ENCODE measurements at regions not wholly inside any gene's neighbourhood (a gene's known extent, or its start where the extent isn't known, plus 50 kb on each side); places are given as distances from the start of the nearest gene placed in this dataset.
"Not testable (repeated sequence)": the region's sequence is repeated elsewhere in the genome, so short reads cannot be mapped to it uniquely, and the experiment has no call there.

- DNase-seq: no peak
These were observed 103.1 kb upstream of the DAZL start for GRCh38 chr3:16708285-16708684.

GRCh38 chr3:16711691-16712090 is 106.5 kb upstream of the DAZL start:
- not testable (repeated sequence) for DNase-seq

DNA sequence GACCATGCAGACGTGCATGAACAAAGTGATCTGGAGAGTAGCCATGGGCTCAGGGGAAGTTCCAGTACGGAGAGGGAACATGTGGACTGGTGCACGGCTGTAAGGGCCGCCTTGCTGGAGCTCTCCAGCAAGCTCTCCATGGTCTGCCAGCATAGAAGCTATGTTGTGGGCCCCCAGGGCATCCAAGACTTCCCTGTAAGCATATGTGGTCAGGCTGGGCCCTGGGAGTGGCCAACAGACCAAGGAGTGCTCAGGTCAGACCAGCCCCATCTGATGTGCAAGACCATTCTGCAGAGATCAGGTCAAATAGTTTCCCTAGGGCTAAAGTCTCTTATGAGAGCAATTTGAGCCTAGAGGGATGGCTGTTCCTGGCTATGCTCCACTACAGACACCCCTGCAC is 110.1 kb upstream of the DAZL start:
- no peak for DNase-seq

DNA sequence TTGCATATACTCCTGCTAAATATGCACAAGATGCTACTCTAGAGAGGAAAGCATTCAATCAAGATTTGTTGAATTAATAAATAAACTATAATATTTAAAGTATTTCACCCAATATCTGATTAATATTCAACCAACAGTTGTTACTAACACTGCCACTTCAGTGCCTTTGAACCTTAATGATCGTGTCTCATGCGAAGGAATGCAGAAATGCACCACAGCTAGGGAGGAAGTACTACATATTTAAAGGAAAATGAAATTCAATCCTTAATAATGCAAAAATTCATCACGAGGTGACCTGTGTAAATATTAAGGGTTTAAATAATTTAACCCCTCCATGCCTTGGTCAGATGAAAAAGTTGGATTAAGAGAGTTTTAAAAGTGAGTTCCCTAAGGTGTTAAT is 114.2 kb upstream of the DAZL start:
- DNase-seq: no peak

DNA sequence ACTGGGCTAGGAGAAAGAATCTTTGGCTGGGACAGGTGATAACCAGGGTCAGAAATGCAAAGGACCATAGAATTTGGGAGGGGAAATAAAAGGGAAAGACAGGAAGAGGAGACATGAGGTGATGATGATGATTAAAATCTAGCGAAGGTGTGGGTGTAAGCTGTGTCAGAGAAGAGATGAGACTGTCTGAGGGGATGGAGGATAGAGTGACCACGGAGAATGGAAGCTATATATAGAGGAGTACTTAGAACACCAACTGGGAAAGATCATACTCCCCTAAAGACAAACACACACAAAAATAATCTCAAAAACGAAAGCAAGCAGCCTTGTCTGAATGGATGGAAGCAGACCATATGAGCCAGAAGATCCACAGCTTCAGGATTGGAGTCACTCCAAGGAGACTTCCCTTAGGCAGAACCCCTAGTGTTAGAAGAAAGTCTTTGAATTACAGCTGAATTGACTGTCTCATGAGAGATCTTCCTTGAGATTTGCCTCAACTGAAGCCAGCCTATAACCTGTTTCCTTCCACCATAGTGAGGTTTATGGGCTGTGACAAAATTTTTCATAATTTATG is 115.2 kb upstream of the DAZL start:
- no peak for DNase-seq

- DNase-seq: no peak
These were observed 116.3 kb upstream of the DAZL start for GRCh38 chr3:16721494-16721893.

DNA sequence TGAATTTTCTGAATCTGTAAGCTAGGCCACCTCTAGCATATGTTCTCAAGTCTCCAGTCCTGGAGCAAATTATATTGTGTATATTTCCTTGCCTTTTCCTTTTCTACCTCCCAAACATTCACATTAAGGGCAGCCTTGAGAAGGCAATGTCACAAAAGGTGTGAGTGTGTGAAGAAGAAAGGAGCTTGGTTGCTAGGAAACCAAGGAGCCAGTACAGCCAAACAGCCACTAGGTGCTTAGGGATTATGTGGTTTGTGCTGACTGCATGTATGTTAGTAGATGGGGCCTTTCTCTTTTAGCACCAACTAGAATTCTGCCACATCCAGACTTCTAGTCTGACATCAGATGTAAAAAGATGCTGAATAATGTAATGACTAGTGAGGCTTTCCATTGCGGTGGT is 118.8 kb upstream of the DAZL start:
- DNase-seq: no peak

- no peak for DNase-seq
These were observed 119.3 kb upstream of the DAZL start for GRCh38 chr3:16724487-16724886.

DNA sequence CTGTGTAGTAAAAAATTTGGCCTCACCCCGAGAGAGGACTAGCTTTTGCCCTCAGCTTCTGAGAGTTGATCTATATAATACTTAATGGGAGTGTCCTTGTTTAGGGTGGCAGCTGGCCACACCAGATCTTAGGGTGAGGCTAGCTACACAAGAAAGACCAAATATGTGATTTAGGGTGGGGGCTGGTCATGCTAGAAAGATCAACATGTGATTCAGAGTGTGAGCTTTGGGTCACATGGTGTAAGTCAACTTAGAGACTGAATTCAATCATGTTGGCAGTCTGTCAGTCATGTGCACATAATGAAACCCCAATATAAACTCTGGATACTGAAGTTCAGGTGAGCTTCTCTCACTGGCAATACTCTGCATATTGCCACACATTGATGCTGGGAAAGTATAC is 120.7 kb upstream of the DAZL start:
- no peak for DNase-seq

DNA sequence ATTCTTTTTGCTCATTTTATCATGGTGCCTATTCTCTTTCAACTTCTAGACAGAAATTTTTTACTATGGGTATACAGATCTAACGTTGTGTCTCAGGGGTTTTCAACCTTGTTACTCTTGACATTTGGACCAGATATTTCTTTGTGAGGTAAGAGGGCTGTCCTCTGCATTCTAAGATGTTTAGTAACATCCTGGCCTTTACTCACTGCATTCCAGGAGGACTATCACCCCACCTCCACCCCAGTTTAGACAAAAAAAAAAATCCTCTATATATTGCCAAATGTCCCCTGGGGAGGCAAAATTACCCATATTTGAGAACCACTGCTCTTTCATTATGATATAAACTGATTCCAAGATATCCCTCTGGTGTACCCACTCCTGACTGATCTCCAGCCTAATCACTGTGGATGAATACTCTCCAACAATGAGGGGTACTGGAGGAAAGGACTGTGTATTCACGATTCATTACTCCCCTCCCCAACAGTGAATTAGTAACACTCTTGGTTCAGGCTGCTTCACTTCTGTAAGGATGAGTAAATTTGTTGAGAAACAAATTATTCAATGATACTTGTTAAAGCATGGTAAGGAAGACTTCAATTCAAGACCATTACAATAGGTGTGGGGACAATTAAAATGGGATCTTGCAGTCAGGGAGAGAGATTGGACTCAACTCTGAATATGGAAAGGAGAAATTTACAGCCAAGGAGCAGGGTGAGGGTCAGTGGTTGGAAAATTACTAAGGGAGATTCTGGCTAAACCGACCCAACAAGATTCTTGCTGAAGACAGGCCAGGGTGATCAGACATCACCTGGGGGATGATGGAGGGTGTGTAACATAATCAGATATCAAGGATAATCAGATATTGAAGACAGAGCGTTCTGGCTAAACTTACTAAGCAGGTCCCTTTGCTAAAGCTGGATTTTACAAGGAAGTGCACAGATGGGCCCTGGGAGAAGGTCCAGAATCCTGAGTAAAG is 123.8 kb upstream of the DAZL start:
- DNase-seq: no peak

DNA sequence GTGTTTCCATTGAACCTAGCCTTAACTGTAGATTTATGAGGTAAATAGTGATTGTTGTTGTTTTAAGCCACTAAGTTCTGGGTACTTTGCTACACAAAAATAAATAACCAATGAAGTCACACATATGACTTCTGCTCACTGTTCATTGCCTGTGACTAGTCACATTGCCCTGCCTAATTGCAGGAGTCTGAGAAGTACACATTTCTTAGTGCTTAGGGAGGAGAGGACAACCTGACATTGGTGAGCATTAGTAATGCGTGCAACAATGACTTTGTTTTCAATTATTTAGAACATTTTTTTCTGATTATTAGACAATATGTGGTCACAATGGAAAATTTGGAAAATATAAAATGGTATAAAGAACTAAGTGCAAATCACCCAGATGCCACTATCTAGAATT is 133.2 kb upstream of the DAZL start:
- no peak for DNase-seq

DNA sequence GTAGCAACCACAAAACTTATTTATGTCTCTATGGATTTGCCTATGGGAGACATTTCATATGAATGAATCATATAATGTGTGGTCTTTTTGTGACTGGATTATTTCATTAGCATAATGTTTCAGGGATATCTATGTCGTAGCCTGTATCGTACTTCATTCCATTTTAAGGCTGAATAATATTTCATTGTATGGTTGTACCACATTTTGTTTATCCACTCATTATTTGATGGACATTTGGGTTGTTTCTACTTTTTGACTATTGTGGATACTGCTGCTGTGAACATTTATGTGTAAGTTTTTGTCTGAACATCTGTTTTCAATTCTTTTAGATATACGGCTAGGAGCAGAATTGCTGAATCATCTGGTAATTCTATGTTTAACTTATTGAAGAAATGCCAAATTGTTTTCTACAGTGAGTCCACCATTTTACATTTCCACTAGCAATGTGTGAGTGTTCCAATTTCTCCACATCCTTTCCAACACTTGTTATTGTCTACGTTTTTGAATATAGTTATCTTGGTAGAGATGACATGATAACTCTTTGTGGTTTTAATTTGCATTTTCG is 134.4 kb upstream of the DAZL start:
- no peak for DNase-seq

GRCh38 chr3:16740515-16740914 is 135.3 kb upstream of the DAZL start:
- DNase-seq: no peak

- DNase-seq: no peak
These were observed 136.0 kb upstream of the DAZL start for GRCh38 chr3:16741103-16741758.

DNA sequence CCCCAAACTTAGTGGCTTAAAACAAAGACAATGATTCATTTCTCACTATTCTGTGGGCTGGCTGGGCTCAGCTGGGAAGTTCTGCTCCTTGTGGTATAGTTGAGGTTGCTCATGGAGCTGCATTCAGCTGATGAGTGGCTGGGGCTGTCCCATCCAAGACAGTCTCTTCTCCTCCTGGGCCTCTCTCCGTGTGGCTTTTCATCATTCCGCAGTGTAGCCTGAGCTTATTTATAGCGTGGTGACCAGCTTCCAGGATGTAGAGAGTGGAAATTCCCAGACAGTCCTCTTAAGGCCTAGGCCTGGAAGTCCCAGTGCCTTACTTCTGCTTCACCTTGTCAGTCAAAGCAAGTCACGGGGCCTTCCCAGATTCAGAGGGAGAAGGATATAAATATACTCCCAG is 136.7 kb upstream of the DAZL start:
- DNase-seq: no peak

- no peak for DNase-seq
These were observed 138.1 kb upstream of the DAZL start for GRCh38 chr3:16743276-16743675.

DNA sequence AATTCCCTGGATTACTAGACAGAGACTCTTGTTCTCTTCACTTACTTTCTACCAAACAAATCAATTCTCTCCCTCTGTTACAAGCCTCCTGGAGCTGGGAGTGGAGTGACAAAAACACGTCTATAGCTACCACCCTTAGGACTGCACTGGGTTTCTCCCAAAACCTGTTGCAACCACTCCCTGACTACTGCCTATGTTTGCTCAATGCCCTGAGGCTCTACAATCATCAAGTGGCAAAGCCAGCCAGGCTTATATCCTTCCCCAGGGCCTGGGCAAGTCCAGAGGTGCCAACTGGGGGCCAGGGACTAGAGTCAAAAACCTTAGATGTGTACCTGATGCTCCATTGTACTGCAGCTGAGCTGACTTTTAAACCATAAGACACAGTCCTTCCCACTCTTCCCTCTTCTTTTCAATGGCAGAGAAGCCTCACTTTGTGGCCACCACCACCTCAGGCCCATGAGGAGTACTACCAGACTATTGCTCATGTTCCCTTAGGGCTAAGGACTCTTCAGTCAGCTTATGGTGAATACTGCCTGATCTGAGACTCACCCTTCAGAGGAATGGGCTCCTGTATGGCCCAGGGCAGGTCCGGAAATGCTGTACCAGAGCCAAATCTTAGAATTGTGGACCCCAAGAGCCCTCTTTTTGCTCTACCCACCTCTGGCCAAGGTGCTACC is 125.4 kb upstream of the PLCL2 start:
- no peak for DNase-seq

DNA sequence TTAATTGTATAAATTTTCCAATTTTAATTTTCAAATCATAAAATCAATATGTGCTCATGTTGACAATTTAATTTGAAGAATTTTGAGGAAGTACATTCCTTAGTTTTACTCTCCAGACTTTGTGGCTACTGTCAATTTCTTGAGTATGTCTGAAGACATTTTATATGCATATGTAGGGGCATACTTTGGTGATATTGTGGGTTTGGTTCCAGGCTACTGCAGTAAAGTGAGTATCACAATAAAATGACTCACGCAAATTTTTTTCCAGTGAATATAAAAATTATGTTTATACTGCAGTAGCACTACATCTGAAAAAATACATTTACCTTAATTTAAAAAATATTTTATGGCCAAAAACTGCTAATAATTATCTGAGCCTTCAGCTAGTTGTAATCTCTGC is 123.2 kb upstream of the PLCL2 start:
- no peak for DNase-seq

DNA sequence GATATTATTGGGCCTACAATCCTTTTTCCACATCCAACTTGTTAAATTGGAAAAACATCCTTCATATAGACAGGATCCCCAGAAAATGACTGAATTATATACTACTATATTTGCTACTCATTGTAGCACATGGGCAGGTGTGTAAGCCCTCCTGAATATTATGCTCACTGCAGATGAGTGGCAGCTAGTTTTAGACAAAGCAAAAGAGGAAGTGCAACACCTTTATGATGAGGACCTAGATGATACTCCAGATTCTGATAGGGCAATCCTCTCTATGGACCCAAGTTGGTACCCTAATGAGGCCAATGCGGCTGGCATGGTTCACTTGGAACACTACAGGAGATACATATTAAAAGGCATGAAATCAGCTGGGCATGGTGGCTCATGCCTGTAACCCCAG is 119.1 kb upstream of the PLCL2 start:
- no peak for DNase-seq

GRCh38 chr3:16767006-16767405 is 117.7 kb upstream of the PLCL2 start:
- DNase-seq: no peak

DNA sequence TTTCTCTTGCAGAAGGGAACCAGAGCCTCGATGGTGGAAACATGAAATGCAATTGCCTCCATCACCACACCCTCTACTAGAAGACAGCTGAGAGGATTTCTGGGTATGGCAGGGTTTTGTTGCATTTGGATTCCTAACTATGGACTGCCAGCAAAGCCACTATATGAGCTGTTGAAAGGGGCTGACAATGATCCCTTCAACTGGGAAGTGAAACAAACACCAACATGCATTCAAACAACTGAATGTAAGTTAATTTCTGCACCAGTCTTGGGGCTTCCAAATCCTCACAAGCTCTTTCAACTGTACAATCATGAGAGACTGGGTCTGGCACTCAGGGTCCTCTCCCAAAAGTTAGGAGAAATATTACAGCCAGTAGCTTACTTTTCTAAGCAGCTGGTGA is 116.7 kb upstream of the PLCL2 start:
- DNase-seq: no peak

DNA sequence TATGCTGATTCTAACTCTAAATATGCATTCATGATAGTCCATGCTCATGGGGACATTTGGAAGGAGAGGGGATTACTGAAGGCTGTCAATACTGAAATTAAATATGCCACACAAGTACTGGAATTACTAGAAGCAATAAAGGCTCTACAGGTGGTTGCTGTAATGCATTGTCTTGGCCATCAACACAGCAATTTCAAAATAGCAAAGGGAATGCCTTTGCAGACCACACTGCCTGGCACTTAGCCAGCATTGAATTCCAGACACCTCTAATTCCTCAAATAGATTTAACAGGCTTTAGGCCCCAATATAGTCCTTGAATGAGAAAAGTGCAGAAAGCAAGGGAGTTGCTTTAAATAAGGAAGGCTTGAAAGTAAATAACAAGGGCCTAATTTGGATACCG is 115.8 kb upstream of the PLCL2 start:
- no peak for DNase-seq

DNA sequence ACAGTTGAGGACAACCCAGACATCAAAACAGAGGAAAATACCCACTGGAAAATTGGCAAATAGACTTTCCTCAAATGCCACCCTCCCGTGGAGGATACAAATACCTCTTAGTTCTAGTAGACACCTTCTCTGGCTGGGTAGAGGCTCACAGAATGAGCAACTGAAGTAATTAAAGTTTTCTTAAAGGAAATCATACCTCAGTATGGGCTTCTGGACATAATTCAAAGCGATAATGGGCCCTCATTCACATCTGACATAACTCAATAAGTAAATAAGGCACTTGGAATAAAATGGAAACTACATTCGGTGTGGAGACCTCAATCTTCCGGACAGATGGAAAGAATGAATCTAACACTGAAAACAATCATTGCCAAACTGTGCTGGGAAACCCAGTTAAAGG is 115.2 kb upstream of the PLCL2 start:
- DNase-seq: no peak
